A172 (cell line): ENCODE measurements at regions not wholly inside any gene's neighbourhood (a gene's known extent, or its start where the extent isn't known, plus 50 kb on each side); places are given as distances from the start of the nearest gene placed in this dataset.

Experiments
- DNase-seq: peaks from one replicate; pipeline ENCODE4 v3.0.0-alpha.2; 2015; ENCODE audit warnings: low spot score

GRCh38 chr12:105843561-105843960, 295.2 kb downstream of the NUAK1 start:
- DNase-seq, result no peak

- no peak for DNase-seq
These were observed 294.6 kb downstream of the NUAK1 start for GRCh38 chr12:105843986-105844760.

GRCh38 chr12:105846331-105846730, 292.4 kb downstream of the NUAK1 start:
- no peak for DNase-seq

GRCh38 chr12:105847068-105847467, 291.7 kb downstream of the NUAK1 start:
- DNase-seq, result no peak

- no peak for DNase-seq
These were observed 290.5 kb downstream of the NUAK1 start for GRCh38 chr12:105848286-105848685.

- no peak for DNase-seq
These were observed 288.4 kb downstream of the NUAK1 start for GRCh38 chr12:105850103-105850968.

GRCh38 chr12:105852496-105852895, 286.3 kb downstream of the NUAK1 start:
- DNase-seq, result no peak

- no peak for DNase-seq
These were observed 285.8 kb downstream of the NUAK1 start for GRCh38 chr12:105852951-105853350.

GRCh38 chr12:105854071-105854470, 284.7 kb downstream of the NUAK1 start:
- DNase-seq, result no peak

GRCh38 chr12:105855361-105856047, 283.2 kb downstream of the NUAK1 start:
- no peak for DNase-seq

GRCh38 chr12:105856048-105856405, 282.7 kb downstream of the NUAK1 start:
- no peak for DNase-seq

GRCh38 chr12:105858981-105859710, 279.6 kb downstream of the NUAK1 start:
- DNase-seq, result no peak

GRCh38 chr12:105860561-105861207, 278.1 kb downstream of the NUAK1 start:
- DNase-seq, result no peak

- DNase-seq, result no peak
These were observed 277.5 kb downstream of the NUAK1 start for GRCh38 chr12:105861227-105861626.

GRCh38 chr12:105862163-105862821, 276.5 kb downstream of the NUAK1 start:
- no peak for DNase-seq

GRCh38 chr12:105864316-105864715, 274.4 kb downstream of the NUAK1 start:
- no peak for DNase-seq

- DNase-seq, result no peak
These were observed 273.9 kb downstream of the NUAK1 start for GRCh38 chr12:105864901-105865300.

- DNase-seq, result no peak
These were observed 272.9 kb downstream of the NUAK1 start for GRCh38 chr12:105865886-105866285.

GRCh38 chr12:105874121-105874520, 264.6 kb downstream of the NUAK1 start:
- no peak for DNase-seq

- no peak for DNase-seq
These were observed 262.3 kb downstream of the NUAK1 start for GRCh38 chr12:105876396-105876927.
